DOHH2 (cell line): ENCODE measurements at regions not wholly inside any gene's neighbourhood (a gene's known extent, or its start where the extent isn't known, plus 50 kb on each side); places are given as distances from the start of the nearest gene placed in this dataset.

Experiments
- H3F3A ChIP-seq: fragments of 200-600 bp; sonication (generic), shearing (Covaris generic); 2 replicates; pipeline ENCODE4 v1.6.0; 2016; ENCODE audit warnings: antibody characterized with exemption, mild to moderate bottlenecking; ENCODE audit not compliant: control insufficient read depth, insufficient read depth
- H3K27ac ChIP-seq: fragments of 200-600 bp; sonication (generic); 2 replicates; pipeline ENCODE4 v1.5.1; 2014; ENCODE audit warnings: low read depth, mild to moderate bottlenecking, low read length, moderate library complexity
- H3K27me3 ChIP-seq: fragments of 200-600 bp; sonication (generic); 2 replicates; pipeline ENCODE4 v1.6.1; 2014; ENCODE audit warnings: mild to moderate bottlenecking, low read length, mixed read lengths; ENCODE audit not compliant: control insufficient read depth
- H3K36me3 ChIP-seq: fragments of 200-600 bp; sonication (generic); 2 replicates; pipeline ENCODE4 v1.6.1; 2014; ENCODE audit warnings: mild to moderate bottlenecking, low read length, moderate library complexity, mixed read lengths; ENCODE audit not compliant: control insufficient read depth
- H3K4me1 ChIP-seq: fragments of 200-600 bp; sonication (generic); 2 replicates; pipeline ENCODE4 v1.6.1; 2014; ENCODE audit warnings: mild to moderate bottlenecking, low read length, mixed read lengths; ENCODE audit not compliant: control insufficient read depth
- H3K4me2 ChIP-seq: fragments of 200-600 bp; sonication (generic); 2 replicates; pipeline ENCODE4 v1.6.0; 2014; ENCODE audit warnings: mild to moderate bottlenecking, low read length, moderate library complexity
- H3K4me3 ChIP-seq: fragments of 200-600 bp; sonication (generic); 2 replicates; pipeline ENCODE4 v1.5.1; 2014; ENCODE audit warnings: mild to moderate bottlenecking, low read length, mixed read lengths
- H3K79me2 ChIP-seq: fragments of 200-600 bp; sonication (generic); 2 replicates; pipeline ENCODE4 v1.6.1; 2014; ENCODE audit warnings: mild to moderate bottlenecking, low read length, mixed read lengths; ENCODE audit not compliant: control insufficient read depth
- H3K9me2 ChIP-seq: fragments of 200-600 bp; sonication (generic); replicated peaks from 2 replicates; pipeline ENCODE4 v1.6.1; 2014; ENCODE audit warnings: mild to moderate bottlenecking, low read length, mixed read lengths; ENCODE audit not compliant: control insufficient read depth
- H3K9me3 ChIP-seq: fragments of 200-600 bp; sonication (generic); 2 replicates; pipeline ENCODE4 v1.6.1; 2014; ENCODE audit warnings: antibody characterized with exemption, low read length, mixed read lengths; ENCODE audit not compliant: control insufficient read depth, insufficient read depth
- H4K20me1 ChIP-seq: fragments of 200-600 bp; sonication (generic); 2 replicates; pipeline ENCODE4 v1.6.0; 2014; ENCODE audit warnings: low read depth, mild to moderate bottlenecking, antibody characterized with exemption, low read length, moderate library complexity; ENCODE audit not compliant: control insufficient read depth, insufficient read depth
- EZH2phosphoT487 ChIP-seq: fragments of 200-600 bp; sonication (generic); IDR thresholded peaks from 2 replicates; pipeline ENCODE4 v1.6.1; 2017; ENCODE audit warnings: borderline replicate concordance, mild to moderate bottlenecking, antibody characterized with exemption, low read length, moderate library complexity, mixed read lengths
- TF ChIP-seq, protein P1 (sequence below): fragments of 200-600 bp; sonication (generic); IDR thresholded peaks from one replicate; pipeline ENCODE4 v1.5.1; 2014; ENCODE audit warnings: antibody characterized with exemption, mild to moderate bottlenecking, low read depth, low read length; ENCODE audit not compliant: poor library complexity, severe bottlenecking

DNA sequence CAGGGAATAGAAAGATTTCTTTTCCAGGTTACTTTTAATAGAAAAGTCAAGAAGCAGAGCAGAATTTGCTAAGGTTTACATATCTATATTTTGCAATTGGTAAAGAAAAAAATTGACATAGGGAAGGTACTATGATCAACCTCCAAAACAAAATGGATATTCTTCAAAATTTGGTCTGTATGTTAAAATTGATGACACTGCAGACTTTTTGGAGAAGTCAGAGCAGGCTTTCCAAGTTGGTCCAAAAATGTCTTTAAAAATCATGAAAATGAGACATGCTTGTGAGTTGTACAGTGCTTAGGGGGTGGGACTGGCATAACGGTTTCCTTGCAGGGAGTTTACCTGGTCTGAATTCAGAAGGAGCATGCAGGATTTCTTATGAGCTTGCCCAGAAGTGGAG is 77.0 kb downstream of the TFPI2 start:
- Histone ChIP-seq H3K4me3 (no peak overlapping the region), H3K4me2 (no peak overlapping the region), H4K20me1 (no peaks in the 10 kb centered on the region), H3F3A (no peaks in the 10 kb centered on the region), H3K79me2 (no peaks in the 10 kb centered on the region), H3K4me1 (no peaks in the 10 kb centered on the region), H3K9me2 (no peaks in the 10 kb centered on the region), H3K36me3 (no peaks in the 10 kb centered on the region), H3K9me3 (no peaks in the 10 kb centered on the region), H3K27ac (no peak overlapping the region), H3K27me3 (no peaks in the 10 kb centered on the region)
- TF ChIP-seq, protein P1, sequence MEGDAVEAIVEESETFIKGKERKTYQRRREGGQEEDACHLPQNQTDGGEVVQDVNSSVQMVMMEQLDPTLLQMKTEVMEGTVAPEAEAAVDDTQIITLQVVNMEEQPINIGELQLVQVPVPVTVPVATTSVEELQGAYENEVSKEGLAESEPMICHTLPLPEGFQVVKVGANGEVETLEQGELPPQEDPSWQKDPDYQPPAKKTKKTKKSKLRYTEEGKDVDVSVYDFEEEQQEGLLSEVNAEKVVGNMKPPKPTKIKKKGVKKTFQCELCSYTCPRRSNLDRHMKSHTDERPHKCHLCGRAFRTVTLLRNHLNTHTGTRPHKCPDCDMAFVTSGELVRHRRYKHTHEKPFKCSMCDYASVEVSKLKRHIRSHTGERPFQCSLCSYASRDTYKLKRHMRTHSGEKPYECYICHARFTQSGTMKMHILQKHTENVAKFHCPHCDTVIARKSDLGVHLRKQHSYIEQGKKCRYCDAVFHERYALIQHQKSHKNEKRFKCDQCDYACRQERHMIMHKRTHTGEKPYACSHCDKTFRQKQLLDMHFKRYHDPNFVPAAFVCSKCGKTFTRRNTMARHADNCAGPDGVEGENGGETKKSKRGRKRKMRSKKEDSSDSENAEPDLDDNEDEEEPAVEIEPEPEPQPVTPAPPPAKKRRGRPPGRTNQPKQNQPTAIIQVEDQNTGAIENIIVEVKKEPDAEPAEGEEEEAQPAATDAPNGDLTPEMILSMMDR = no peak
- no peak for TF ChIP-seq EZH2phosphoT487

DNA sequence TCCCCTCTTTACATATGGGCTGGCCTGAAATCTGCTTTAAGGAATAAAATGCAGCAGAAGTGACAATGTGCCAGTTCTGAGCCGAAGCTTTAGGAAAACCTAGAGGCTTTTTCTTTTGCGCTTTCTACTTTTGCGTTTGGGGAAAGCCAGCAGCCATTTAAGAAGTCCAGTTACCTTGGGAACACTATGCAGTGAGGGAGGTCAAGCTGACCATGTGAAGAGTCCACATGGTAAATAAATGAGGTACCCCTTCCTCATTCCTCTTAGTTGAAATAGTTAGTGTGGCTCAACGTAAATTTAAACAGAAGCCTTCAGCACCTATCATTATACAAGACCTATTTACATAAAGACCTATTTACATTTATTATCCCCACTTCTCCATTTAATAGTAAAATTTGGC is 78.5 kb downstream of the TFPI2 start:
- Histone ChIP-seq H3K27me3 (no peaks in the 10 kb centered on the region), H3K36me3 (no peaks in the 10 kb centered on the region), H3F3A (no peaks in the 10 kb centered on the region), H4K20me1 (no peaks in the 10 kb centered on the region), H3K27ac (no peak overlapping the region), H3K4me2 (no peak overlapping the region), H3K9me2 (no peaks in the 10 kb centered on the region), H3K4me3 (no peak overlapping the region), H3K79me2 (no peaks in the 10 kb centered on the region), H3K4me1 (no peaks in the 10 kb centered on the region), H3K9me3 (no peaks in the 10 kb centered on the region)
- TF ChIP-seq, protein P1 = no peak
- TF ChIP-seq EZH2phosphoT487 = no peak

DNA sequence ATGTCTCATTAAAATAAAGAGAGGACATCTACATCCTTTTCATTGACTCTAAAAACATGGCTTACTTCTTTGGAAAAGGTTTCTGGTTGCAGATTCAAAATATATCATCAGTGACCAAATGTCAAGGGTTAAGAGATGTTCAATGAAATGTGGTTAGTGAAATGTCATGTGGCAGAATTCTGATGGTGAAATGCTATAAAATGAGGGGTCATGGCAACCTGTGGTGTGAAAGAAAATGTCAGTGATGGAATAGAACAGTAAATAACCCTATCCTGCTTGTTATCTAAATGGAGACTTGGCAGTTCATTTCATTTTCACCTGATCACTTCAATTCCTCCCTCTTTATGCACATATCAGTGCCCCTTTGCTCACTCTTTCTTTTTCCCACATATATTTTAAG is 79.4 kb downstream of the TFPI2 start:
- Histone ChIP-seq H3K9me2 (no peaks in the 10 kb centered on the region), H4K20me1 (no peaks in the 10 kb centered on the region), H3K79me2 (no peaks in the 10 kb centered on the region), H3K9me3 (no peaks in the 10 kb centered on the region), H3K4me3 (no peak overlapping the region), H3F3A (no peaks in the 10 kb centered on the region), H3K27ac (no peak overlapping the region), H3K36me3 (no peaks in the 10 kb centered on the region), H3K4me1 (no peaks in the 10 kb centered on the region), H3K4me2 (no peak overlapping the region), H3K27me3 (no peaks in the 10 kb centered on the region)
- TF ChIP-seq EZH2phosphoT487 = no peak
- TF ChIP-seq, protein P1 = no peak

DNA sequence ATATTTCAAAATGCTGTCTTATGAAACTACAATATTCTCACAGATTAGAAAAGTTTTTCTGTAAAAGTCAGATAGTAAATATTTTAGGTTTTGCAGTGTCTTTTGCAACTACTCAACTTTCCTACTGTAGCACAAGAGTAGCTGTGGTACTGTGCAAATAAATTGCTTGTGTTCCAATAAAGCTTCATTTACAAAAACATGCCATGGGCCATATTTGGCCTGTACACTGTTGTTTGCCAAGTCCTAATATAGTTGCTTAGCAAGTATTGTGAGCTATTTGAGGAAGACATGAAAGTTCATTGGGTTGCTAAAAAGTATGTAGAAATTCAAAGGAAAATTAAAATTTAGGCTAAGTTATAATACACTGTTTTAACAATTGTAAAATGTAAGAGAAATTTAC is 80.0 kb downstream of the TFPI2 start:
- Histone ChIP-seq H3K9me2 (no peaks in the 10 kb centered on the region), H4K20me1 (no peaks in the 10 kb centered on the region), H3K4me1 (no peaks in the 10 kb centered on the region), H3K4me3 (no peak overlapping the region), H3K9me3 (no peaks in the 10 kb centered on the region), H3K27me3 (no peaks in the 10 kb centered on the region), H3K36me3 (no peaks in the 10 kb centered on the region), H3F3A (no peaks in the 10 kb centered on the region), H3K4me2 (no peak overlapping the region), H3K79me2 (no peaks in the 10 kb centered on the region), H3K27ac (no peak overlapping the region)
- TF ChIP-seq EZH2phosphoT487 = no peak
- TF ChIP-seq, protein P1 = no peak
